ENCODE measurements at regions not wholly inside any gene's neighbourhood (a gene's known extent, or its start where the extent isn't known, plus 50 kb on each side); places are given as distances from the start of the nearest gene placed in this dataset.

- TF ChIP-seq CTCF (IDR thresholded peaks at IDR 0.05), result no peak
- TF ChIP-seq POLR2A (IDR thresholded peaks at IDR 0.05), result no peak
Measured at GRCh38 chr3:156051651-156052050, 68.7 kb upstream of the KCNAB1 start.

Measured in esophagus squamous epithelium (tissue), 4 donors.